Keratinocyte (primary cell): ENCODE measurements at regions not wholly inside any gene's neighbourhood (a gene's known extent, or its start where the extent isn't known, plus 50 kb on each side); places are given as distances from the start of the nearest gene placed in this dataset.

Experiments used
- EZH2 ChIP-seq: IDR thresholded peaks from one replicate; pipeline ENCODE4 v1.6.1; 2012; ENCODE audit warnings: inconsistent platforms, mild to moderate bottlenecking, low read length, moderate library complexity
- TF ChIP-seq, protein P1 (sequence below), 3 experiments: IDR thresholded peaks in 1 of 3; conservative IDR thresholded peaks in 1 of 3; optimal IDR thresholded peaks in 1 of 3; 2 replicates in 2 of 3; 3 replicates in 1 of 3; pipeline versions ENCODE3 to v1.5.1; 2011; ENCODE audit warnings: low read length in 3 of 3, mild to moderate bottlenecking in 3 of 3, moderate library complexity in 2 of 3, control low read depth in 1 of 3, inconsistent platforms in 1 of 3; ENCODE audit not compliant: insufficient read depth in 2 of 3; ENCODE audit errors: extremely low read depth in 1 of 3

DNA sequence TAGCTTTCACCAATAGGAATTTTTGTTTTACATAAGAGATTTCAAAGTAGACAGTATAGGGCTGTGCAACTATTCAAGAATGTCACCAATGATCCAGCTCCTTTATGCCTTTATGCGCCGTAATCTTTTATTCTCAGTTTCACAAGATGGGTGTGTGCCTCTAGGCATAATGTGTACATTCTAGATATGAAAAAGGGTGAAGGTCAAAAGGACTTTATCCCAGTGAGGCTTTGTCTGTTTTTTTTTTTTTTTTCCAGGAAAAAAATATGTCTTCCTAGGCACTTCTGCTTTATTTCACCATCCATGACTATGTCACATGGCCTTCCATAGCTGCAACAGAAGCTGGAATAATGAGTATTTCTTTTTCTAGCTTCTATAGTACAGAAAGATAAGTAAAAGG, 142.3 kb upstream of the IGF1 start:
- TF ChIP-seq, protein P1, sequence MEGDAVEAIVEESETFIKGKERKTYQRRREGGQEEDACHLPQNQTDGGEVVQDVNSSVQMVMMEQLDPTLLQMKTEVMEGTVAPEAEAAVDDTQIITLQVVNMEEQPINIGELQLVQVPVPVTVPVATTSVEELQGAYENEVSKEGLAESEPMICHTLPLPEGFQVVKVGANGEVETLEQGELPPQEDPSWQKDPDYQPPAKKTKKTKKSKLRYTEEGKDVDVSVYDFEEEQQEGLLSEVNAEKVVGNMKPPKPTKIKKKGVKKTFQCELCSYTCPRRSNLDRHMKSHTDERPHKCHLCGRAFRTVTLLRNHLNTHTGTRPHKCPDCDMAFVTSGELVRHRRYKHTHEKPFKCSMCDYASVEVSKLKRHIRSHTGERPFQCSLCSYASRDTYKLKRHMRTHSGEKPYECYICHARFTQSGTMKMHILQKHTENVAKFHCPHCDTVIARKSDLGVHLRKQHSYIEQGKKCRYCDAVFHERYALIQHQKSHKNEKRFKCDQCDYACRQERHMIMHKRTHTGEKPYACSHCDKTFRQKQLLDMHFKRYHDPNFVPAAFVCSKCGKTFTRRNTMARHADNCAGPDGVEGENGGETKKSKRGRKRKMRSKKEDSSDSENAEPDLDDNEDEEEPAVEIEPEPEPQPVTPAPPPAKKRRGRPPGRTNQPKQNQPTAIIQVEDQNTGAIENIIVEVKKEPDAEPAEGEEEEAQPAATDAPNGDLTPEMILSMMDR (optimal IDR thresholded peaks at IDR 0.05 in 1 of 3, IDR thresholded peaks at IDR 0.05 in 1 of 3, conservative IDR thresholded peaks at IDR 0.05 in 1 of 3; ENCODE audit: extremely low read depth in 1 of 3, insufficient read depth in 2 of 3, low read length in 3 of 3): no peak
- TF ChIP-seq EZH2: no peak
